Thymus (tissue), 11 donors: ENCODE measurements at regions not wholly inside any gene's neighbourhood (a gene's known extent, or its start where the extent isn't known, plus 50 kb on each side); places are given as distances from the start of the nearest gene placed in this dataset.

Experiments
- DNase-seq, 9 donors: peaks; one replicate each; pipeline ENCODE4 v3.0.0-alpha.2; 2013; ENCODE audit warnings: low spot score in 9 of 9, low read depth in 6 of 9, missing footprints in 1 of 9
- H3K27ac ChIP-seq, 2 donors: one replicate each; pipeline ENCODE4 v1.5.1; 2013; ENCODE audit warnings: control low read depth in 1 of 2, low read depth in 1 of 2, low read length in 1 of 2, mild to moderate bottlenecking in 1 of 2, moderate library complexity in 1 of 2
- H3K27me3 ChIP-seq, 2 donors: one replicate each; pipeline ENCODE4 v1.5.1; 2013; ENCODE audit warnings: low read length in 1 of 2; ENCODE audit not compliant: control insufficient read depth in 2 of 2, insufficient read depth in 1 of 2
- H3K36me3 ChIP-seq, 2 donors: one replicate each; pipeline ENCODE4 v1.5.1; 2013; ENCODE audit warnings: low read length in 1 of 2, mild to moderate bottlenecking in 1 of 2, moderate library complexity in 1 of 2; ENCODE audit not compliant: control insufficient read depth in 2 of 2, insufficient read depth in 2 of 2
- H3K4me1 ChIP-seq, 2 donors: one replicate each; pipeline ENCODE4 v1.5.1; 2013; ENCODE audit warnings: low read length in 2 of 2; ENCODE audit not compliant: control insufficient read depth in 2 of 2, insufficient read depth in 2 of 2
- H3K4me3 ChIP-seq, 2 donors: one replicate each; pipeline ENCODE4 v1.5.1; 2013; ENCODE audit warnings: low read length in 2 of 2, control low read depth in 1 of 2, mild to moderate bottlenecking in 1 of 2
- H3K9me3 ChIP-seq, 2 donors: one replicate each; pipeline ENCODE4 v1.5.1; 2013; ENCODE audit warnings: low read length in 1 of 2, mild to moderate bottlenecking in 1 of 2; ENCODE audit not compliant: control insufficient read depth in 2 of 2, insufficient read depth in 1 of 2
- WGBS: extraction: QIAGEN DNeasy Blood & Tissue Kit; methylation state at CpG from one replicate; pipeline ENCODE4 v1.1.7; 2013; 5-methylcytosine and 5-hydroxymethylcytosine counted together
- donor health status: healthy.

DNA sequence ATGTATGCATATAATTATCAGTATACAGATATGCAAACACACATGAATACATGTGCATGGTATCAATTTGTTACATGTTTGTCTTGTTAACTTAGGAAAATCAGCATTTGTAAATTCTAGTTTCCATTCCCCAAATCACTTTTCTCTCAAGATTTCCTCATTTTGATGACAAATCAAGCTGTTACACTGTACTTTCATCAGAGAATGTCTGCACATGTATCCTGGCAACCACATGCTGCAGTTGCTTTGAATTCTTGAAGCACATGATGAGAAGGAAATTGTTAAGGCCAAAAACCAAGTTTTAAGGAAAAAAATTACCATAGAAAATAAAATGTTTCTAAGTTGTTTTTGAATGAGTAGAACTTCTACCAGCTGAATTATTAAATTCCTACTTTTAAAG is 1834.5 kb downstream of the EFNA5 start:
- H3K27ac ChIP-seq = no peak overlapping the region
- H3K27me3 ChIP-seq = no peaks in the 10 kb centered on the region
- no peak overlapping the region for H3K4me3 ChIP-seq
- peaks cover 0 to 8% of the 10 kb centered on the region in 2 donors for H3K9me3 ChIP-seq
- DNase-seq = no peak
- no peaks in the 10 kb centered on the region for H3K36me3 ChIP-seq
- H3K4me1 ChIP-seq = no peaks in the 10 kb centered on the region

DNA sequence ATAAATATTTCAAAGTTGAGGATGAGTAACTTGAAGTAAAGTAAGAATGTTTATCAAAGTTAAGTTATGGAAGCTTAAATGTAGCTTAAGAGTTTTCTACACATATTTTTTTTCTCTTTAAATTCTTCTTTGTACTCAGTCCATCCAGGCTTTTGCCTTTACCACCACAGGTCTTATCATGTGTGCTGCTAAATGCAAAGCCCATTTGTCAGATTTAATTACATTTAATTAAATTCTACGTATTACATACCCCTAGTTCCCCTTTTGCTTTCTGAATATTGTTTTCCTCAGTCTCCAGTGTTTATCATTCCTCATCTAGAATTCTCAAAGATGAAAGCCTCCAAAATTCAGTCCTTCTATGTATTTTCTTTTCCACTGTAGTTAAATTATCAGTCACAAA is 1841.9 kb downstream of the EFNA5 start:
- no peaks in the 10 kb centered on the region for H3K36me3 ChIP-seq
- no peaks in the 10 kb centered on the region for H3K27me3 ChIP-seq
- no peak for DNase-seq
- 88% methylated on average over 1 of the region's 1 CpG for WGBS
- no peak overlapping the region for H3K4me3 ChIP-seq
- no peak overlapping the region for H3K27ac ChIP-seq
- H3K4me1 ChIP-seq = no peaks in the 10 kb centered on the region
- no peaks in the 10 kb centered on the region for H3K9me3 ChIP-seq

DNA sequence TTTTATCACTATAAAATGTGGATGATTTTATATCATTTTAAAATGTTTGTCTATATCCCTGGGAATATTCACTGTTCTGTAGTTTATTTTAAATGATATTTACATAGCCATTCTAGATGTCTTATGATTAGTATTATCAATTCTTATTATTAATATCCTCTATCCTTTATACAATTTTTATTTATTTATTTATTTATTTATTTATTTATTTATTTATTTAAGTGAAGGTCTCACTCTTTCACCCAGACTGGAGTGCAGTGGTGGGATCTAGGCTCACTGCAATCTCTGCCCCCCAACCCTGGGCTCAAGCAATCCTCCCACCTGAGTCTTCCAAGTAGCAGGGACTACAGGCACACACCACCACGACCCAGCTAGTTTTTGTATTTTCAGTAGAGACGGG is 1848.9 kb downstream of the EFNA5 start:
- Histone ChIP-seq H3K36me3 (no peaks in the 10 kb centered on the region), H3K4me3 (no peak overlapping the region), H3K4me1 (no peaks in the 10 kb centered on the region), H3K9me3 (no peaks in the 10 kb centered on the region), H3K27me3 (no peaks in the 10 kb centered on the region), H3K27ac (no peak overlapping the region)
- no peak for DNase-seq
- WGBS = 85% methylated on average over 2 of the region's 2 CpGs

DNA sequence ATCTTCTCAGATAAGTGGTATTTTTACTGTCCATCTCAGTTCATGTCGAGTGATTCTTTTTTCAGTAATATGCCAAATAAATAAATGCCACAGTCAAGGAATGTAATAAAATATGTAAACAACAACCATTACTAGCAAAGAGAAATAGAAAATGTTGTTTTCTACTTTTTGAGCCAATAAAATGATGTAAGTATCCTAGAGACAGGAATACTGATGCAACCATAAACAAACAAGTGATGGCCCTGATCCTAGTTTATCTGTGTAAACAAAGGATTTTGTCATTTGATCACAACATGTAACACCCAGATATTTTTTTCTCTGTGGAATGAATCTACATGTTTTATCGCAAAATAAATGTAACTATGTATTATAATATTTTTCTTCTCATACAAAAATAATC is 1852.8 kb downstream of the EFNA5 start:
- no peak overlapping the region for H3K4me3 ChIP-seq
- no peaks in the 10 kb centered on the region for H3K4me1 ChIP-seq
- no peaks in the 10 kb centered on the region for H3K9me3 ChIP-seq
- no peaks in the 10 kb centered on the region for H3K36me3 ChIP-seq
- 96% methylated on average over 2 of the region's 2 CpGs for WGBS
- no peak overlapping the region for H3K27ac ChIP-seq
- H3K27me3 ChIP-seq = no peaks in the 10 kb centered on the region
- no peak for DNase-seq

DNA sequence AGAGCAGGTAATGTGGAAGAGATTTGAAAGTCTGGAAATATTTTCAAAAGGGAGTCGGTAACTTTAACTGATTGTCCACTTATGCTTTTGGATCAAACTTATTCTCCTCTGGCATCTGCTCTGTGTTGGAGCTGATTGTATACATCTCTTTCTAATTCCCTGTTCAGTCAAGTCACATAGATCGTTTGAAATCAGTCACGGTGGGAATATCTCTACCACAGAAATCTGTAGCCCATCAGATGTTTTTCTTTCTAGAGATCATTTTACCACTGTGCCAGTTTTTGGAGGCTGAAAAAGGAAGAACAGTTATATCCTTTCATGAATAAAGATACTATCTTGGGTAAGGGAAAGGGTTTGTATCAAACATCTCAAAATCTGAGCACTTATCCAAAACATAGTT is 1853.3 kb downstream of the EFNA5 start:
- Histone ChIP-seq H3K36me3 (no peaks in the 10 kb centered on the region), H3K9me3 (no peaks in the 10 kb centered on the region), H3K4me1 (no peaks in the 10 kb centered on the region), H3K4me3 (no peak overlapping the region), H3K27me3 (no peaks in the 10 kb centered on the region), H3K27ac (no peak overlapping the region)
- DNase-seq = no peak
- WGBS = 92% methylated on average over 3 of the region's 3 CpGs

DNA sequence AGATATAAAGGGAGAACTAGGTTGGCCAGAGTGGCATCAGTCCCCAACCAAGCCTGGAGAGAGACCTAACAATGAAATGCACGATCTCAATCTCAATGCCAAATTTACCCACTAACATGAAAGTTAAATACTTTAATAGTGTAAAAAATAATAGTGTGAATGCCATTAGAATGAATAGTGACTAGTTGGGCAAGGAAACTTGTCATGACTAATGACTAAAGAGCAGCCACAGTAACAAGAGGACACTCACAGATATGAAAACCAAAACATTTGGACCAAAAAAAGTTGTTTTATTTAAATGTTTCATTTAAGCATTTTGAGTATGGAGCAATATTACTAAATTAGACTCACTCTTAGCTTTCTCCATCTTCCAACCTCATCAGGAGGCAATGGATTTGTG is 1853.8 kb downstream of the EFNA5 start:
- H3K4me3 ChIP-seq = no peak overlapping the region
- WGBS = 96% methylated on average over 1 of the region's 1 CpG
- H3K4me1 ChIP-seq = no peaks in the 10 kb centered on the region

DNA sequence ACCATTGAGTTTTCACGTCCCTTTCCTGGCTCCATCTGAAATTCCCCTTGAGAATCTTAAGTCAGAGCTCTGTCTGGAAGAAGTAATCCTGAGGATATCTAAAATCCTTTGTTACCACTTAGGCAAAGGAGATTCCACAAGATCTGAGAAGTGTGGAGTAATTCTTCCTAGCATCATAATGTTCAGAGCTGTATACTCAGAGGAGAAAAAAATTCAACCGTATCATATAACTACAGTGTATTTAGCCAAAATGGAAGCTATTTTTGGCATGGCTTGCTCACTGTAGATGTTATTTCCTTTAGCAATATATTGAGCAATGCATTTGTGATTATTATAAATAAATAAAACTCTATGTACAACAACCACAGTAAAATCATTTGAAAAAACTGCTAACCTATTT is 1858.4 kb downstream of the EFNA5 start:
- no peak for DNase-seq
- no peaks in the 10 kb centered on the region for H3K9me3 ChIP-seq
- no peak overlapping the region for H3K4me3 ChIP-seq
- no peaks in the 10 kb centered on the region for H3K27me3 ChIP-seq
- no peak overlapping the region for H3K27ac ChIP-seq
- 92% methylated on average over 2 of the region's 2 CpGs for WGBS
- no peaks in the 10 kb centered on the region for H3K4me1 ChIP-seq
- no peaks in the 10 kb centered on the region for H3K36me3 ChIP-seq

More for the DNA sequence above, 1853.8 kb downstream of the EFNA5 start:
- no peak for DNase-seq
- H3K36me3 ChIP-seq = no peaks in the 10 kb centered on the region
- no peaks in the 10 kb centered on the region for H3K9me3 ChIP-seq
- no peak overlapping the region for H3K27ac ChIP-seq
- no peaks in the 10 kb centered on the region for H3K27me3 ChIP-seq

DNA sequence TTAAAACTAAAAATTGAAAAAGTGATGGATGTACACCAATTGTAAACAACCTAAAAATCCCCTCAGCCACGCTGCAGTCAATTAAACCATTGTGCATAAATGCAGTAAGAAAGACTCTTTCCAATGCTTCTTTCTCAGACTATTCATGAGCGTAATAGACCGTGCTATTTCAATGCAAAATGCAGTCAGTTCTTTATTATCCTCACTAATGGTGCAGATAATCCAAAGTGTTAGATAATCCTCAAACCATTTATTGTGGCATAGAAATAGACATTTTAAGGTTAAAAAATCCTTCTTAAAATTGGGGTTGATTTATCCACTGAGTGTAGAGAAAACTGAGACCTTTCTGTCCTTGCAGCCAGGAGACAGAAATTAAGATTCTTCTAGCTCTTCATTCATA is 1862.8 kb downstream of the EFNA5 start:
- H3K36me3 ChIP-seq = no peaks in the 10 kb centered on the region
- WGBS = 91% methylated on average over 3 of the region's 3 CpGs
- H3K4me3 ChIP-seq = no peak overlapping the region
- H3K27me3 ChIP-seq = no peaks in the 10 kb centered on the region
- H3K27ac ChIP-seq = no peak overlapping the region
- no peak for DNase-seq
- no peaks in the 10 kb centered on the region for H3K4me1 ChIP-seq
- H3K9me3 ChIP-seq = no peaks in the 10 kb centered on the region

DNA sequence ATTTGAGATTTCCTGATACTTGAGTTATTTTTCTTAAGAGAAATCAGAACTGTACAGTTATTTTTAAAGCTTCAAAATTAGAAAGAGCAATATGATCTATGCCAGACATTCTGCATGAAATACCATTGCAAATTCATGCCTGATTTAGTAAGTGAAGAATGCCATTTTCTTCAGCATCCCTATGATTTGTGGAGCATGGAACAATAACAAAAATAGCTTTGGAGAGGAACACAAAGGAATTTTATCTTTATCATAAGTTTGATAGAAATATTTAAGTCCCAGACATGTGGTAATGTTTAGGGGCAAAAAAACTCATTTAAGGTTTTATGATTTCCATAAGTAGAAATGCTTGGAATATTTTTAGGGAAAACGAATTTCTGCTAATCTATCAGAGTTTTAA is 1863.4 kb downstream of the EFNA5 start:
- no peaks in the 10 kb centered on the region for H3K36me3 ChIP-seq
- DNase-seq = no peak

DNA sequence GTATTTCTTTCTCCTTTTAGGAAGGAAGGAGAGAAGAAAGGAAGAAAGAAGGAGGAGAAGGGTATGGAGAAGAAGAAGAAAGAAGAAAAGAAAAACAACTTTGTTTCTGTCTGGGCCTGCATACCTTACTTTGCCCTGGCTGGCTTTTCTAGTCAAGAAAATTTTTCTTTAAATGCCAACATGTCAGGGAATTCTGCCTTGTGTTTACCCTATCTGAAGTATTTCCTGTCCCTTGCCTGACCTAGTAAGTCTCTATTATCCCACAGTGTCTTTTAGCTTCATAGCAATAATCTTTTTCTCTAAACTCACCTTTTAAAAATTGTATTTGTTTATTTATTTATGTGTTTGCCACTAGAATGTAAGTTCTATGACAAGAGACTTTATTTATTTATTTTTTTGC is 1864.1 kb downstream of the EFNA5 start:
- Histone ChIP-seq H3K27ac (no peak overlapping the region), H3K9me3 (peaks cover 0 to 3% of the 10 kb centered on the region in 2 donors), H3K36me3 (no peaks in the 10 kb centered on the region), H3K27me3 (no peaks in the 10 kb centered on the region), H3K4me1 (no peaks in the 10 kb centered on the region), H3K4me3 (no peak overlapping the region)
- DNase-seq = no peak

More for the DNA sequence above, 1863.4 kb downstream of the EFNA5 start:
- no peak overlapping the region for H3K4me3 ChIP-seq
- whole genome bisulfite sequencing = 45% methylated on average over 1 of the region's 1 CpG
- H3K27me3 ChIP-seq = no peaks in the 10 kb centered on the region
- peaks cover 0 to 3% of the 10 kb centered on the region in 2 donors for H3K9me3 ChIP-seq
- no peak overlapping the region for H3K27ac ChIP-seq
- no peaks in the 10 kb centered on the region for H3K4me1 ChIP-seq
